ENCODE measurements at regions not wholly inside any gene's neighbourhood (a gene's known extent, or its start where the extent isn't known, plus 50 kb on each side); places are given as distances from the start of the nearest gene placed in this dataset.
"Not testable (repeated sequence)": the region's sequence is repeated elsewhere in the genome, so short reads cannot be mapped to it uniquely, and the experiment has no call there.

- dilution Hi-C loops (cut with MboI; ENCODE audit: extremely low pct_ligation_motif_present, low sequenced_read_pairs): no loop called here
- Histone ChIP-seq H3K9me3 (ENCODE audit: control insufficient read depth, low read depth, low read length) (no peaks in the 10 kb centered on the region), H3K27me3 (ENCODE audit: control insufficient read depth, extremely low read depth, insufficient read depth, low read length) (no peaks in the 10 kb centered on the region), H3K36me3 (ENCODE audit: control insufficient read depth in 2 of 2, extremely low read depth in 1 of 2, insufficient read depth in 2 of 2, low read length in 2 of 2) (no peaks in the 10 kb centered on the region), H3K9ac (ENCODE audit: control insufficient read depth, extremely low read depth, insufficient read depth, low read length) (no peak overlapping the region), H3K27ac (ENCODE audit: control insufficient read depth, insufficient read depth, low read length) (no peak overlapping the region), H3K4me1 (ENCODE audit: control insufficient read depth, extremely low read depth, insufficient read depth, low read length) (no peaks in the 10 kb centered on the region), H3K4me3 (ENCODE audit: control insufficient read depth in 2 of 3, extremely low read depth in 1 of 3, insufficient read depth in 2 of 3, low read depth in 1 of 3, low read length in 3 of 3) (no peak overlapping the region), H2AFZ (ENCODE audit: control insufficient read depth, low read length) (no peak overlapping the region), H4K20me1 (ENCODE audit: control insufficient read depth, extremely low read depth, insufficient read depth, low read length) (no peaks in the 10 kb centered on the region), H3K79me2 (ENCODE audit: control insufficient read depth, insufficient read depth, low read length) (no peaks in the 10 kb centered on the region), H3K9me1 (ENCODE audit: control insufficient read depth, extremely low read depth, insufficient read depth, low read length) (no peaks in the 10 kb centered on the region), H3K4me2 (ENCODE audit: control insufficient read depth, extremely low read depth, insufficient read depth, low read depth, low read length) (no peak overlapping the region)
- no peak for FAIRE-seq
- no peak for TF ChIP-seq EZH2 (IDR thresholded peaks at IDR 0.05; ENCODE audit: low read length)
- TF ChIP-seq, protein P1, sequence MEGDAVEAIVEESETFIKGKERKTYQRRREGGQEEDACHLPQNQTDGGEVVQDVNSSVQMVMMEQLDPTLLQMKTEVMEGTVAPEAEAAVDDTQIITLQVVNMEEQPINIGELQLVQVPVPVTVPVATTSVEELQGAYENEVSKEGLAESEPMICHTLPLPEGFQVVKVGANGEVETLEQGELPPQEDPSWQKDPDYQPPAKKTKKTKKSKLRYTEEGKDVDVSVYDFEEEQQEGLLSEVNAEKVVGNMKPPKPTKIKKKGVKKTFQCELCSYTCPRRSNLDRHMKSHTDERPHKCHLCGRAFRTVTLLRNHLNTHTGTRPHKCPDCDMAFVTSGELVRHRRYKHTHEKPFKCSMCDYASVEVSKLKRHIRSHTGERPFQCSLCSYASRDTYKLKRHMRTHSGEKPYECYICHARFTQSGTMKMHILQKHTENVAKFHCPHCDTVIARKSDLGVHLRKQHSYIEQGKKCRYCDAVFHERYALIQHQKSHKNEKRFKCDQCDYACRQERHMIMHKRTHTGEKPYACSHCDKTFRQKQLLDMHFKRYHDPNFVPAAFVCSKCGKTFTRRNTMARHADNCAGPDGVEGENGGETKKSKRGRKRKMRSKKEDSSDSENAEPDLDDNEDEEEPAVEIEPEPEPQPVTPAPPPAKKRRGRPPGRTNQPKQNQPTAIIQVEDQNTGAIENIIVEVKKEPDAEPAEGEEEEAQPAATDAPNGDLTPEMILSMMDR (optimal IDR thresholded peaks at IDR 0.05 in 1 of 3, IDR thresholded peaks at IDR 0.05 in 1 of 3, conservative IDR thresholded peaks at IDR 0.05 in 1 of 3; ENCODE audit: extremely low read depth in 1 of 3, insufficient read depth in 2 of 3, low read length in 3 of 3): no peak
- DNase-seq (ENCODE audit: low read depth, low spot score): no peak
Observed at GRCh38 chr12:62069976-62070375, 190.2 kb upstream of the USP15 start.

DNA sequence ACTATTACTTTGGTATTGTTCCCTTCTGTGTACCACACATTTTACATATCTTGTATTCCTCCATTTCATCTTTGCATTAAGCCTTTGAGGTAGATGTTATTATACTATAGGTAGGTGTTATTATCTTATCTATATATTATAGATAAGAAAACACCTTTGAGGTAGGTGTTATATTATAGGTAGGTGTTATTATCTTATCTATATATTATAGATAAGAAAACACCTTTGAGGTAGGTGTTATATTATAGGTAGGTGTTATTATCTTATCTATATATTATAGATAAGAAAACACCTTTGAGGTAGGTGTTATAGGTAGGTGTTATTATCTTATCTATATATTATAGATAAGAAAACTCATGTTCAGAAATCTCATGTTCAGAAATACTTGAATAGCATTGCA, 187.0 kb upstream of the USP15 start:
- H3K27me3 ChIP-seq (ENCODE audit: control insufficient read depth, extremely low read depth, insufficient read depth, low read length); DNase-seq (ENCODE audit: low read depth, low spot score); dilution Hi-C loops (cut with MboI; ENCODE audit: extremely low pct_ligation_motif_present, low sequenced_read_pairs); H4K20me1 ChIP-seq (ENCODE audit: control insufficient read depth, extremely low read depth, insufficient read depth, low read length); H3K79me2 ChIP-seq (ENCODE audit: control insufficient read depth, insufficient read depth, low read length); FAIRE-seq; H3K4me3 ChIP-seq (ENCODE audit: control insufficient read depth in 2 of 3, extremely low read depth in 1 of 3, insufficient read depth in 2 of 3, low read depth in 1 of 3, low read length in 3 of 3); H3K9me1 ChIP-seq (ENCODE audit: control insufficient read depth, extremely low read depth, insufficient read depth, low read length); H3K9ac ChIP-seq (ENCODE audit: control insufficient read depth, extremely low read depth, insufficient read depth, low read length); H3K4me2 ChIP-seq (ENCODE audit: control insufficient read depth, extremely low read depth, insufficient read depth, low read depth, low read length); H3K36me3 ChIP-seq (ENCODE audit: control insufficient read depth in 2 of 2, extremely low read depth in 1 of 2, insufficient read depth in 2 of 2, low read length in 2 of 2); H3K9me3 ChIP-seq (ENCODE audit: control insufficient read depth, low read depth, low read length); H3K27ac ChIP-seq (ENCODE audit: control insufficient read depth, insufficient read depth, low read length); H3K4me1 ChIP-seq (ENCODE audit: control insufficient read depth, extremely low read depth, insufficient read depth, low read length); H2AFZ ChIP-seq (ENCODE audit: control insufficient read depth, low read length): not testable (repeated sequence)

DNA sequence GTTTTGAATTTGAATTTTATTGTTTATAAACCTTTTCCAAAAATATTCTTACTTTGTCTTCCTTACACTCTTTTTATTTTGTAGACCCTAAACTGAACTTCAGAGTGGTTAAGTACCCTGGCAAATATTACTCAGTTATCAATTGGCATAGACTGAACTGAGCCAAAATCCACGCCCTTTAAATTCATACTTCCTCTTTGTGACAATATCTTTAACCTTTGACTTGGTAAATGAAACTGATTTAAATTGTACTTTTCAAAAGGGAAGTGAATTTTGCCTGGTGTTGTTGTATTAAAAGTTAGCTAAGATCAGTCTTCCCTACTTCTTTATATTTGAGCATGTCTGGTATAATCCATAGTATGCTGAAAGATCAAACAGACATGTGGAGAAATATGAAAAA, 184.3 kb upstream of the USP15 start:
- Histone ChIP-seq H3K4me1 (ENCODE audit: control insufficient read depth, extremely low read depth, insufficient read depth, low read length) (no peaks in the 10 kb centered on the region), H3K79me2 (ENCODE audit: control insufficient read depth, insufficient read depth, low read length) (no peaks in the 10 kb centered on the region), H3K9me3 (ENCODE audit: control insufficient read depth, low read depth, low read length) (no peaks in the 10 kb centered on the region), H4K20me1 (ENCODE audit: control insufficient read depth, extremely low read depth, insufficient read depth, low read length) (no peaks in the 10 kb centered on the region), H2AFZ (ENCODE audit: control insufficient read depth, low read length) (no peak overlapping the region), H3K36me3 (ENCODE audit: control insufficient read depth in 2 of 2, extremely low read depth in 1 of 2, insufficient read depth in 2 of 2, low read length in 2 of 2) (no peaks in the 10 kb centered on the region), H3K9me1 (ENCODE audit: control insufficient read depth, extremely low read depth, insufficient read depth, low read length) (no peaks in the 10 kb centered on the region), H3K27me3 (ENCODE audit: control insufficient read depth, extremely low read depth, insufficient read depth, low read length) (no peaks in the 10 kb centered on the region), H3K4me3 (ENCODE audit: control insufficient read depth in 2 of 3, extremely low read depth in 1 of 3, insufficient read depth in 2 of 3, low read depth in 1 of 3, low read length in 3 of 3) (no peak overlapping the region), H3K27ac (ENCODE audit: control insufficient read depth, insufficient read depth, low read length) (no peak overlapping the region), H3K4me2 (ENCODE audit: control insufficient read depth, extremely low read depth, insufficient read depth, low read depth, low read length) (no peak overlapping the region), H3K9ac (ENCODE audit: control insufficient read depth, extremely low read depth, insufficient read depth, low read length) (no peak overlapping the region)
- FAIRE-seq (no peak), DNase-seq (ENCODE audit: low read depth, low spot score) (no peak)
- dilution Hi-C loops (cut with MboI; ENCODE audit: extremely low pct_ligation_motif_present, low sequenced_read_pairs): no loop called here
- TF ChIP-seq, protein P1 (optimal IDR thresholded peaks at IDR 0.05 in 1 of 3, IDR thresholded peaks at IDR 0.05 in 1 of 3, conservative IDR thresholded peaks at IDR 0.05 in 1 of 3; ENCODE audit: extremely low read depth in 1 of 3, insufficient read depth in 2 of 3, low read length in 3 of 3): no peak
- no peak for TF ChIP-seq EZH2 (IDR thresholded peaks at IDR 0.05; ENCODE audit: low read length)
